ENCODE measurements at regions not wholly inside any gene's neighbourhood (a gene's known extent, or its start where the extent isn't known, plus 50 kb on each side); places are given as distances from the start of the nearest gene placed in this dataset.

- no peak overlapping the region for H2AFZ ChIP-seq (ENCODE audit: control insufficient read depth, low read depth, low read length)
- TF ChIP-seq SREBF1 (IDR thresholded peaks at IDR 0.05; ENCODE audit: low read length) (no peak), MYC (IDR thresholded peaks at IDR 0.05; ENCODE audit: insufficient read depth, insufficient read length, insufficient replicate concordance, low read length, severe bottlenecking) (no peak), ZBED1 (IDR thresholded peaks at IDR 0.05; ENCODE audit: borderline replicate concordance) (no peak), SIX5 (IDR thresholded peaks at IDR 0.05; ENCODE audit: low read depth, low read length, severe bottlenecking) (no peak), SIN3A (IDR thresholded peaks at IDR 0.05; ENCODE audit: low read depth, low read length) (no peak), KAT2A (conservative IDR thresholded peaks at IDR 0.05; ENCODE audit: control insufficient read depth, low read depth, low read length) (no peak), ZZZ3 (IDR thresholded peaks at IDR 0.05; ENCODE audit: control insufficient read depth, insufficient read length, low read depth) (no peak), CHD2 (IDR thresholded peaks at IDR 0.05; ENCODE audit: borderline replicate concordance, low read depth, low read length) (no peak), LARP7 (IDR thresholded peaks at IDR 0.05) (no peak), PML (IDR thresholded peaks at IDR 0.05; ENCODE audit: low read length) (no peak), E4F1 (IDR thresholded peaks at IDR 0.05; ENCODE audit: borderline replicate concordance, partially characterized antibody) (no peak), ZBTB33 (IDR thresholded peaks at IDR 0.05) (no peak), CEBPB (IDR thresholded peaks at IDR 0.05; ENCODE audit: borderline replicate concordance in 1 of 2, low read depth in 2 of 2, low read length in 2 of 2) (no peak), ZNF217 (IDR thresholded peaks at IDR 0.05) (no peak), STAT1 (conservative IDR thresholded peaks at IDR 0.05) (no peak), TAF1 (IDR thresholded peaks at IDR 0.05; ENCODE audit: borderline replicate concordance, low read depth, low read length) (no peak), NBN (IDR thresholded peaks at IDR 0.05) (no peak), ETV6 (conservative IDR thresholded peaks at IDR 0.05 in 1 of 2, IDR thresholded peaks at IDR 0.05 in 1 of 2; ENCODE audit: borderline replicate concordance in 1 of 2, low read depth in 1 of 2) (no peak), ELK1 (IDR thresholded peaks at IDR 0.05; ENCODE audit: low read depth, low read length) (no peak), HDAC6 (IDR thresholded peaks at IDR 0.05; ENCODE audit: unreplicated experiment) (no peak)
- no peaks in the 10 kb centered on the region for H4K20me1 ChIP-seq (ENCODE audit: control insufficient read depth, insufficient read depth)
- H3K4me2 ChIP-seq (ENCODE audit: control insufficient read depth, insufficient read depth): no peak overlapping the region
- in situ Hi-C loops (cut with MboI) (no loop called here), intact Hi-C loops (cut with micrococcal nuclease; ENCODE audit: unreplicated experiment) (no loop called here)
- SMC1A ChIA-PET (ENCODE audit: uncharacterized antibody, unreplicated experiment): no interaction called here
- no peak overlapping the region for H3K4me3 ChIP-seq
- no peaks in the 10 kb centered on the region for H3K4me1 ChIP-seq (ENCODE audit: control insufficient read depth, insufficient read depth, low read length)
- no peak for FAIRE-seq
- no peak overlapping the region for H3K27ac ChIP-seq (ENCODE audit: control insufficient read depth, insufficient read depth)
- H3K9me3 ChIP-seq (replicated peaks; ENCODE audit: control insufficient read depth, insufficient read depth, low read length): no peaks in the 10 kb centered on the region
- H3K79me2 ChIP-seq (ENCODE audit: control insufficient read depth, insufficient read depth, low read length): no peaks in the 10 kb centered on the region
- BruUV-seq (replicated peaks): no TSS peak
- RAD21 ChIA-PET (ENCODE audit: unreplicated experiment): interaction anchor here (0.6 kb wide), 1 partner anchor 1678 kb away, joined by 3 read pairs; no protein-coding TSS in a partner anchor
- H3K27me3 ChIP-seq (replicated peaks in 1 of 2; ENCODE audit: control insufficient read depth in 2 of 2, insufficient read depth in 2 of 2, low read length in 1 of 2): no peaks in the 10 kb centered on the region
- 38% methylated on average over 1 of the region's 1 CpG for WGBS (ENCODE audit: insufficient coverage, insufficient replicate concordance, low lambda C conversion rate, missing lambda C conversion rate)
- no peak overlapping the region for H3K9ac ChIP-seq (ENCODE audit: control insufficient read depth, insufficient read depth, low read length)
- POLR2A ChIA-PET: no interaction called here
- CTCF ChIA-PET: no interaction called here
- no peak for DNase-seq (ENCODE audit: low read depth, low spot score)
- ATAC-seq: no peak
- H3K36me3 ChIP-seq (ENCODE audit: control insufficient read depth in 2 of 2, insufficient read depth in 2 of 2, low read length in 1 of 2): no peaks in the 10 kb centered on the region
Measured at GRCh38 chr5:163660486-163660885, 155.1 kb downstream of the MAT2B start.

Measured in GM12878 (cell line).